ENCODE measurements at regions not wholly inside any gene's neighbourhood (a gene's known extent, or its start where the extent isn't known, plus 50 kb on each side); places are given as distances from the start of the nearest gene placed in this dataset.

DNA sequence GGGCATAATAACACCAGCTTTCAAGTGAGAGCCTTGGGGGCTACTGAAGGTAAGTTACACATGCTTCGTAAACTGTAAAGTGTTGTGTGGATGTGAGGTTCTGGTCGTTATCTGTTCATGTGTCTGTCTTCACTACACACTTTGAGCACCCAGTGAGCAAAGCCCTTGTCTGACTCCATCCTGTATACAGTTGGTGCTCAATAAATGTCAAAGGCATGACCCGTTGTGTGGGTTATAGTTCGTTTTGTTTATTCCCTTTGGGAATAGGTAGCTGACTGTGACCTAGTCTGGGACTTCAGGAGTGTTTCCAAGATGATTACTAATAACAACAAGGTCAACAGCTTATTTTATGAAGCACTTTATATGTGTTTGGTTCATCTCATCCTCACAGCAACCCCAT is 146.9 kb downstream of the MIAT start:
- WGBS (ENCODE audit: extremely low coverage, insufficient read length, low lambda C conversion rate) = no CpG with 5 or more reads among the region's 4 CpGs
- no peak overlapping the region for H2BK15ac ChIP-seq (ENCODE audit: low read depth, low read length)
- H3K56ac ChIP-seq (ENCODE audit: insufficient read length, low read depth, low read length) = no peak overlapping the region
- TF ChIP-seq CTCF (conservative IDR thresholded peaks at IDR 0.05) = no peak
- no peak overlapping the region for H3K9ac ChIP-seq (ENCODE audit: extremely low read depth, insufficient read length, low read length)
- H3K4me1 Mint-ChIP-seq = peaks cover 16 to 26% of the 10 kb centered on the region in 2 experiments
- no peak overlapping the region for H3K18ac ChIP-seq (ENCODE audit: insufficient read length, low read depth, low read length)
- 0 out of 2 replicates have a peak, but pooled peaks cover 3% of the 10 kb centered on the region for H3K4me1 ChIP-seq (ENCODE audit: insufficient read depth, low read length)
- H2AFZ ChIP-seq (ENCODE audit: low read length) = no peak overlapping the region
- H2BK20ac ChIP-seq (ENCODE audit: low read depth, low read length, poor library complexity, severe bottlenecking) = no peak overlapping the region
- H4K5ac ChIP-seq (ENCODE audit: insufficient read length, low read depth, low read length) = no peak overlapping the region
- H2BK12ac ChIP-seq (ENCODE audit: insufficient read length, low read depth, low read length) = no peak overlapping the region
- H3K4me2 ChIP-seq (ENCODE audit: insufficient read depth, insufficient read length, low read length) = no peak overlapping the region
- H3K79me2 ChIP-seq (ENCODE audit: insufficient read depth, low read length) = no peaks in the 10 kb centered on the region
- H3K27ac Mint-ChIP-seq = peak overlapping the region in 1 of 3 experiments; percentile 76; a peak in 1 of 7 replicates
- no peak for DNase-seq
- H2AK5ac ChIP-seq (ENCODE audit: insufficient read length, low read length) = no peak overlapping the region
- H3K14ac ChIP-seq (ENCODE audit: insufficient read depth, low read length) = no peak overlapping the region
- H3K27me3 ChIP-seq (ENCODE audit: insufficient read depth, low read length) = no peaks in the 10 kb centered on the region
- H3K9me3 Mint-ChIP-seq = no peaks in the 10 kb centered on the region; a peak in 1 of 5 replicates
- H3K4me3 Mint-ChIP-seq = no peak overlapping the region
- H4K8ac ChIP-seq (replicated peaks; ENCODE audit: insufficient read length, low read depth, low read length) = no peak overlapping the region
- H4K20me1 ChIP-seq (ENCODE audit: control insufficient read depth, insufficient read depth, insufficient read length) = no peaks in the 10 kb centered on the region
- H3K9me3 ChIP-seq (ENCODE audit: control insufficient read depth, low read depth, low read length) = no peaks in the 10 kb centered on the region
- peaks cover 7% of the 10 kb centered on the region for H3K27me3 Mint-ChIP-seq (ENCODE audit: low read depth)
- no peaks in the 10 kb centered on the region for H3K36me3 Mint-ChIP-seq (ENCODE audit: insufficient read depth in 1 of 3, low read depth in 3 of 3)
- no peak overlapping the region for H3K4ac ChIP-seq (ENCODE audit: low read depth, low read length)
- no peak overlapping the region for H4K91ac ChIP-seq (ENCODE audit: insufficient read length, low read depth, low read length)
- H2BK120ac ChIP-seq (ENCODE audit: low read depth, low read length, poor library complexity, severe bottlenecking) = no peak overlapping the region
- no peaks in the 10 kb centered on the region for H3K23me2 ChIP-seq (ENCODE audit: insufficient read length, low read depth, low read length, poor library complexity, severe bottlenecking)
- H3K79me1 ChIP-seq (ENCODE audit: insufficient read depth, low read depth, low read length, poor library complexity, severe bottlenecking) = no peaks in the 10 kb centered on the region
- no peak overlapping the region for H3T11ph ChIP-seq (ENCODE audit: low read length)
- no peak overlapping the region for H2BK5ac ChIP-seq (ENCODE audit: insufficient read length, low read length)
- no peak overlapping the region for H3K27ac ChIP-seq (ENCODE audit: insufficient read length, low read depth, low read length)
- no peak overlapping the region for H3K23ac ChIP-seq (ENCODE audit: insufficient read length, low read depth, low read length)
